ENCODE measurements at regions not wholly inside any gene's neighbourhood (a gene's known extent, or its start where the extent isn't known, plus 50 kb on each side); places are given as distances from the start of the nearest gene placed in this dataset.

- no peak for TF ChIP-seq CTCF (IDR thresholded peaks at IDR 0.05; ENCODE audit: insufficient read depth, low read length, poor library complexity, severe bottlenecking)
- no peak for TF ChIP-seq EZH2phosphoT487 (conservative IDR thresholded peaks at IDR 0.05; ENCODE audit: low read length)
These were observed 881.0 kb upstream of the CHAC2 start for GRCh38 chr2:52886556-52886955.

Data from SU-DHL-6 (cell line).